Ascending aorta (tissue), 2 donors: ENCODE measurements at regions not wholly inside any gene's neighbourhood (a gene's known extent, or its start where the extent isn't known, plus 50 kb on each side); places are given as distances from the start of the nearest gene placed in this dataset.
A peak's percentile ranks its signal among the peaks of the same experiment; 100 is the strongest.

ENCODE experiments used
- DNase-seq, 2 donors: peaks; one replicate each; pipeline ENCODE4 v3.0.0-alpha.2; 2019; ENCODE audit warnings: low spot score in 2 of 2
- H3K27ac ChIP-seq, 2 donors: fragments of 200-600 bp; sonication (generic); one replicate each; pipeline ENCODE4 v1.5.1; 2016 to 2017; ENCODE audit warnings: mild to moderate bottlenecking in 1 of 2
- H3K27me3 ChIP-seq: fragments of 200-600 bp; sonication (generic); one replicate; pipeline ENCODE4 v1.5.1; 2017
- H3K36me3 ChIP-seq, 2 donors: fragments of 200-600 bp; sonication (generic); one replicate each; pipeline ENCODE4 v1.5.1; 2016
- H3K4me1 ChIP-seq, 2 donors: fragments of 200-600 bp; sonication (generic); one replicate each; pipeline ENCODE4 v1.5.1; 2016 to 2017; ENCODE audit warnings: mild to moderate bottlenecking in 1 of 2
- H3K4me3 ChIP-seq, 2 donors: fragments of 200-600 bp; sonication (generic); one replicate each; pipeline ENCODE4 v1.5.1; 2016 to 2017; ENCODE audit warnings: mild to moderate bottlenecking in 1 of 2
- H3K9me3 ChIP-seq, 2 donors: fragments of 200-600 bp; sonication (generic); one replicate each; pipeline ENCODE4 v1.5.1; 2016
- CTCF ChIP-seq, 3 experiments: fragments of 200-600 bp in 2 of 3; fragments of 450-650 bp in 1 of 3; sonication (generic) in 2 of 3; IDR thresholded peaks; one replicate each; pipeline ENCODE4 v1.5.1; 2016 to 2019; ENCODE audit warnings: antibody characterized with exemption in 3 of 3, mild to moderate bottlenecking in 1 of 3, moderate library complexity in 1 of 3
- intact Hi-C: fragments of 100-400 bp; cut with DNase I; formaldehyde crosslinking; loops from one replicate; pipeline ENCODE4 v1.15.1; 2023

- Histone ChIP-seq H3K9me3 (no peaks in the 10 kb centered on the region), H3K27ac (no peak overlapping the region), H3K36me3 (no peaks in the 10 kb centered on the region), H3K27me3 (no peaks in the 10 kb centered on the region), H3K4me3 (no peak overlapping the region), H3K4me1 (peaks cover 0 to 8% of the 10 kb centered on the region in 2 donors)
- intact Hi-C loops = loop anchor here (5.0 to 10.0 kb wide), 2 partner anchors 449 to 568 kb away; partner anchors contain the start of gene ANKS6
- no peak for TF ChIP-seq CTCF (IDR thresholded peaks at IDR 0.05)
- DNase-seq = no peak
Observed at GRCh38 chr9:99365233-99365980, 143.3 kb downstream of the SEC61B start.

- intact Hi-C loops = loop anchor here (5.0 to 10.0 kb wide), 2 partner anchors 449 to 569 kb away; partner anchors contain the start of gene ANKS6
- H3K4me1 ChIP-seq = peaks cover 0 to 8% of the 10 kb centered on the region in 2 donors
- no peaks in the 10 kb centered on the region for H3K9me3 ChIP-seq
- H3K4me3 ChIP-seq = no peak overlapping the region
- no peaks in the 10 kb centered on the region for H3K36me3 ChIP-seq
- no peak for DNase-seq
- no peaks in the 10 kb centered on the region for H3K27me3 ChIP-seq
- H3K27ac ChIP-seq = no peak overlapping the region
- no peak for TF ChIP-seq CTCF (IDR thresholded peaks at IDR 0.05)
Observed at GRCh38 chr9:99366183-99366582, 144.1 kb downstream of the SEC61B start.

GRCh38 chr9:99366621-99367020 lies 144.5 kb downstream of the SEC61B start:
- no peak for TF ChIP-seq CTCF (IDR thresholded peaks at IDR 0.05)
- intact Hi-C loops = loop anchor here (5.0 to 10.0 kb wide), 2 partner anchors 448 to 569 kb away; partner anchors contain the start of gene ANKS6
- Histone ChIP-seq H3K27me3 (no peaks in the 10 kb centered on the region), H3K4me1 (peaks cover 0 to 8% of the 10 kb centered on the region in 2 donors), H3K27ac (no peak overlapping the region), H3K36me3 (no peaks in the 10 kb centered on the region), H3K9me3 (no peaks in the 10 kb centered on the region), H3K4me3 (no peak overlapping the region)
- no peak for DNase-seq

GRCh38 chr9:99368341-99369326 lies 146.6 kb downstream of the SEC61B start:
- Histone ChIP-seq H3K4me1 (peaks cover 0 to 8% of the 10 kb centered on the region in 2 donors), H3K27ac (peak overlapping the region; percentile 90 to 95), H3K36me3 (no peaks in the 10 kb centered on the region), H3K9me3 (no peaks in the 10 kb centered on the region), H3K27me3 (no peaks in the 10 kb centered on the region), H3K4me3 (peak overlapping the region; percentile 56 to 77)
- DNase-seq = peak; percentile 51 to 88
- intact Hi-C loops = loop anchor here (1.0 to 10.0 kb wide), 3 partner anchors 78 to 571 kb away; partner anchors contain the start of gene ANKS6
- TF ChIP-seq CTCF (IDR thresholded peaks at IDR 0.05) = no peak

GRCh38 chr9:99369327-99369722 lies 147.2 kb downstream of the SEC61B start:
- intact Hi-C loops = loop anchor here (5.0 to 10.0 kb wide), 2 partner anchors 445 to 572 kb away; partner anchors contain the start of gene ANKS6
- no peaks in the 10 kb centered on the region for H3K36me3 ChIP-seq

More at GRCh38 chr9:99369327-99369722, 147.2 kb downstream of the SEC61B start:
- no peaks in the 10 kb centered on the region for H3K9me3 ChIP-seq
- H3K4me3 ChIP-seq = no peak overlapping the region
- DNase-seq = no peak
- H3K27me3 ChIP-seq = no peaks in the 10 kb centered on the region
- no peak overlapping the region for H3K27ac ChIP-seq
- H3K4me1 ChIP-seq = peaks cover 0 to 8% of the 10 kb centered on the region in 2 donors
- no peak for TF ChIP-seq CTCF (IDR thresholded peaks at IDR 0.05)
